K562 (cell line): ENCODE measurements at regions not wholly inside any gene's neighbourhood (a gene's known extent, or its start where the extent isn't known, plus 50 kb on each side); places are given as distances from the start of the nearest gene placed in this dataset.

Experiments used
- CBX5 ChIP-seq: IDR thresholded peaks from 2 replicates; pipeline ENCODE4 v1.6.1; 2014; ENCODE audit warnings: low read depth, borderline replicate concordance
- FOSL1 ChIP-seq: fragments of 200-800 bp; sonication (Bioruptor generic); conservative IDR thresholded peaks from 2 replicates; pipeline ENCODE4 v1.6.1; 2016; ENCODE audit warnings: missing genetic modification characterization, missing compliant biosample characterization
- GABPA ChIP-seq: fragments of 200-800 bp; sonication (Bioruptor generic); conservative IDR thresholded peaks from 2 replicates; pipeline ENCODE4 v1.6.1; 2016; ENCODE audit warnings: low read depth, missing genetic modification characterization, missing compliant biosample characterization
- LARP7 ChIP-seq: fragments of 450-650 bp; IDR thresholded peaks from 2 replicates; pipeline ENCODE4 v1.6.1; 2016
- MAFK ChIP-seq: IDR thresholded peaks from 2 replicates; pipeline ENCODE4 v1.6.1; 2011; ENCODE audit warnings: low read length, improper control_type of control experiment
- NFYB ChIP-seq: IDR thresholded peaks from 2 replicates; pipeline ENCODE4 v1.6.1; 2011; ENCODE audit warnings: mild to moderate bottlenecking, moderate library complexity; ENCODE audit not compliant: insufficient read length; ENCODE audit errors: extremely low read depth
- SMC3 ChIP-seq: conservative IDR thresholded peaks from 2 replicates; pipeline ENCODE4 v1.6.1; 2011; ENCODE audit warnings: low read depth, low read length, improper control_type of control experiment; ENCODE audit not compliant: insufficient read depth
- SNRNP70 ChIP-seq: fragments of 200-400 bp; formaldehyde crosslinking; optimal IDR thresholded peaks from 2 replicates; pipeline ENCODE3; 2017; ENCODE audit warnings: low read depth, low read length
- TF ChIP-seq, protein P1 (sequence below), 3 experiments: IDR thresholded peaks in 2 of 3; conservative IDR thresholded peaks in 1 of 3; 2 replicates each; pipeline ENCODE4 v1.5.1; 2011 to 2012; ENCODE audit warnings: low read length in 3 of 3, mild to moderate bottlenecking in 3 of 3, control low read depth in 2 of 3, improper control_type of control experiment in 1 of 3, inconsistent platforms in 1 of 3, low read depth in 1 of 3, mixed read lengths in 1 of 3, moderate library complexity in 1 of 3; ENCODE audit not compliant: insufficient read depth in 2 of 3
- TF ChIP-seq, protein P2 (sequence below): sonication (generic); formaldehyde crosslinking; IDR thresholded peaks from 2 replicates; pipeline ENCODE4 v1.8.0; 2022; ENCODE audit warnings: mild to moderate bottlenecking, missing genetic modification reagents
- TF ChIP-seq, protein P3 (sequence below), 2 experiments: fragments of 450-650 bp in 1 of 2; sonication (generic) in 1 of 2; formaldehyde crosslinking in 1 of 2; IDR thresholded peaks in 1 of 2; conservative IDR thresholded peaks in 1 of 2; 2 replicates each; pipeline versions ENCODE4 v1.6.1 to v1.8.1; 2016 to 2023; ENCODE audit warnings: mild to moderate bottlenecking in 2 of 2, moderate library complexity in 2 of 2, inconsistent platforms in 1 of 2, missing genetic modification reagents in 1 of 2
- TF ChIP-seq, protein P4 (sequence below): fragments of 450-650 bp; IDR thresholded peaks from 2 replicates; pipeline ENCODE4 v1.6.1; 2016; ENCODE audit warnings: borderline replicate concordance

DNA sequence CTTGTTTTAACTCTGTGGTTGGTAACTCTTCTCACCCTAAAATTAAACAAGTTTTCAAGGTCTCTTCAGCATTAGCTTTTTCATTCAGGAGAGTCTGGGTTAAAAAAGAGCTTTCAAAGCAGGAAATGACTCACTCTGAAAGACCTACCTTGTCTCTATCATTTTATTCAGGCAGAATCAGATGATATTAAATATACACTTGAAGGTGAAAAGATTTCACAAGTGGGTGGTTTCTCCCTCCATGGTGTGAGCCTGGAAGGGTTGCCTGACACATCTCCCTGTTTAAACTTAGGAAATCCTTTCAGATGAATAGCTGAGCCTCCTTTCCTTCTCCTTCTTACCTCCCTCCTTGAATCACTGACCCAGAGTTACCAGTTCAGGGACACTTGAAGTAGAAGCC lies 1402.0 kb upstream of the PIK3C3 start:
- TF ChIP-seq, protein P1, sequence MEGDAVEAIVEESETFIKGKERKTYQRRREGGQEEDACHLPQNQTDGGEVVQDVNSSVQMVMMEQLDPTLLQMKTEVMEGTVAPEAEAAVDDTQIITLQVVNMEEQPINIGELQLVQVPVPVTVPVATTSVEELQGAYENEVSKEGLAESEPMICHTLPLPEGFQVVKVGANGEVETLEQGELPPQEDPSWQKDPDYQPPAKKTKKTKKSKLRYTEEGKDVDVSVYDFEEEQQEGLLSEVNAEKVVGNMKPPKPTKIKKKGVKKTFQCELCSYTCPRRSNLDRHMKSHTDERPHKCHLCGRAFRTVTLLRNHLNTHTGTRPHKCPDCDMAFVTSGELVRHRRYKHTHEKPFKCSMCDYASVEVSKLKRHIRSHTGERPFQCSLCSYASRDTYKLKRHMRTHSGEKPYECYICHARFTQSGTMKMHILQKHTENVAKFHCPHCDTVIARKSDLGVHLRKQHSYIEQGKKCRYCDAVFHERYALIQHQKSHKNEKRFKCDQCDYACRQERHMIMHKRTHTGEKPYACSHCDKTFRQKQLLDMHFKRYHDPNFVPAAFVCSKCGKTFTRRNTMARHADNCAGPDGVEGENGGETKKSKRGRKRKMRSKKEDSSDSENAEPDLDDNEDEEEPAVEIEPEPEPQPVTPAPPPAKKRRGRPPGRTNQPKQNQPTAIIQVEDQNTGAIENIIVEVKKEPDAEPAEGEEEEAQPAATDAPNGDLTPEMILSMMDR (IDR thresholded peaks at IDR 0.05 in 2 of 3, conservative IDR thresholded peaks at IDR 0.05 in 1 of 3; ENCODE audit: insufficient read depth in 2 of 3, low read depth in 1 of 3, low read length in 3 of 3), result no peak
- TF ChIP-seq, protein P2, sequence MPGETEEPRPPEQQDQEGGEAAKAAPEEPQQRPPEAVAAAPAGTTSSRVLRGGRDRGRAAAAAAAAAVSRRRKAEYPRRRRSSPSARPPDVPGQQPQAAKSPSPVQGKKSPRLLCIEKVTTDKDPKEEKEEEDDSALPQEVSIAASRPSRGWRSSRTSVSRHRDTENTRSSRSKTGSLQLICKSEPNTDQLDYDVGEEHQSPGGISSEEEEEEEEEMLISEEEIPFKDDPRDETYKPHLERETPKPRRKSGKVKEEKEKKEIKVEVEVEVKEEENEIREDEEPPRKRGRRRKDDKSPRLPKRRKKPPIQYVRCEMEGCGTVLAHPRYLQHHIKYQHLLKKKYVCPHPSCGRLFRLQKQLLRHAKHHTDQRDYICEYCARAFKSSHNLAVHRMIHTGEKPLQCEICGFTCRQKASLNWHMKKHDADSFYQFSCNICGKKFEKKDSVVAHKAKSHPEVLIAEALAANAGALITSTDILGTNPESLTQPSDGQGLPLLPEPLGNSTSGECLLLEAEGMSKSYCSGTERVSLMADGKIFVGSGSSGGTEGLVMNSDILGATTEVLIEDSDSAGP (CRISPR knock-in tag), result no peak
- TF ChIP-seq LARP7 (no peak), CBX5 (no peak), GABPA (tag) (no peak), NFYB (no peak), MAFK (no peak), FOSL1 (no peak), SMC3 (no peak), SNRNP70 (no peak)
- TF ChIP-seq, protein P3, sequence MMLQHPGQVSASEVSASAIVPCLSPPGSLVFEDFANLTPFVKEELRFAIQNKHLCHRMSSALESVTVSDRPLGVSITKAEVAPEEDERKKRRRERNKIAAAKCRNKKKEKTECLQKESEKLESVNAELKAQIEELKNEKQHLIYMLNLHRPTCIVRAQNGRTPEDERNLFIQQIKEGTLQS (IDR thresholded peaks at IDR 0.05), result no peak
- TF ChIP-seq, protein P3 (CRISPR knock-in tag; conservative IDR thresholded peaks at IDR 0.05), result no peak
- TF ChIP-seq, protein P4, sequence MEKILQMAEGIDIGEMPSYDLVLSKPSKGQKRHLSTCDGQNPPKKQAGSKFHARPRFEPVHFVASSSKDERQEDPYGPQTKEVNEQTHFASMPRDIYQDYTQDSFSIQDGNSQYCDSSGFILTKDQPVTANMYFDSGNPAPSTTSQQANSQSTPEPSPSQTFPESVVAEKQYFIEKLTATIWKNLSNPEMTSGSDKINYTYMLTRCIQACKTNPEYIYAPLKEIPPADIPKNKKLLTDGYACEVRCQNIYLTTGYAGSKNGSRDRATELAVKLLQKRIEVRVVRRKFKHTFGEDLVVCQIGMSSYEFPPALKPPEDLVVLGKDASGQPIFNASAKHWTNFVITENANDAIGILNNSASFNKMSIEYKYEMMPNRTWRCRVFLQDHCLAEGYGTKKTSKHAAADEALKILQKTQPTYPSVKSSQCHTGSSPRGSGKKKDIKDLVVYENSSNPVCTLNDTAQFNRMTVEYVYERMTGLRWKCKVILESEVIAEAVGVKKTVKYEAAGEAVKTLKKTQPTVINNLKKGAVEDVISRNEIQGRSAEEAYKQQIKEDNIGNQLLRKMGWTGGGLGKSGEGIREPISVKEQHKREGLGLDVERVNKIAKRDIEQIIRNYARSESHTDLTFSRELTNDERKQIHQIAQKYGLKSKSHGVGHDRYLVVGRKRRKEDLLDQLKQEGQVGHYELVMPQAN, result no peak
